Stimulated activated CD8-positive, alpha-beta memory T cell treated with anti-CD3 and anti-CD28 coated beads, Interleukin-2, amount 100 ng/mL, for 48 hours (primary cell): ENCODE measurements at regions not wholly inside any gene's neighbourhood (a gene's known extent, or its start where the extent isn't known, plus 50 kb on each side); places are given as distances from the start of the nearest gene placed in this dataset.
"Not testable (repeated sequence)": the region's sequence is repeated elsewhere in the genome, so short reads cannot be mapped to it uniquely, and the experiment has no call there.

Experiments
- DNase-seq, 2 donors: peaks; one replicate each; pipeline ENCODE4 v3.0.0-alpha.2; 2020; ENCODE audit warnings: low read depth in 2 of 2

GRCh38 chr9:64370344-64370743 lies 914.7 kb downstream of the FOXD4L5 start:
- DNase-seq = not testable (repeated sequence)

GRCh38 chr9:64369644-64370043 lies 915.4 kb downstream of the FOXD4L5 start:
- not testable (repeated sequence) for DNase-seq

- DNase-seq = peak; percentile 76 to 78
Observed at GRCh38 chr9:64369114-64369513, 915.9 kb downstream of the FOXD4L5 start.

GRCh38 chr9:64368644-64368942 lies 916.4 kb downstream of the FOXD4L5 start:
- not testable (repeated sequence) for DNase-seq

GRCh38 chr9:64367826-64368643 lies 917.0 kb downstream of the FOXD4L5 start:
- not testable (repeated sequence) for DNase-seq
